H1 (cell line): ENCODE measurements at regions not wholly inside any gene's neighbourhood (a gene's known extent, or its start where the extent isn't known, plus 50 kb on each side); places are given as distances from the start of the nearest gene placed in this dataset.

ENCODE experiments used
- CTCF ChIA-PET: fragments of 300-600 bp; sonication (Branson Sonifier 250); formaldehyde crosslinking; loops from one replicate; lab custom pipeline; 2021; ENCODE audit not compliant: partially characterized antibody; lab: Charles Lee
- POLR2A ChIA-PET: fragments of 300-600 bp; sonication (Branson Sonifier 250); formaldehyde crosslinking; loops from one replicate; lab custom pipeline; 2021; ENCODE audit warnings: inconsistent platforms; ENCODE audit not compliant: partially characterized antibody; lab: Charles Lee
- DNase-seq, 2 experiments: peaks; one replicate each; pipeline versions ENCODE4 v3.0.0 to v3.0.0-alpha.2; 2010 to 2022; ENCODE audit warnings: low spot score in 2 of 2, low read depth in 1 of 2, mixed read lengths in 1 of 2
- FAIRE-seq: peaks from 2 replicates; lab custom pipeline; 2011; peaks lifted over from hg19 to GRCh38; lab: Jason Lieb, UNC
- H2AFZ ChIP-seq: 2 replicates; pipeline ENCODE4 v1.8.1; 2012; ENCODE audit warnings: low read length, inconsistent platforms
- H2AK5ac ChIP-seq: 2 replicates; pipeline ENCODE4 v1.6.1; 2013; ENCODE audit warnings: low read depth, low read length
- H2BK120ac ChIP-seq: replicated peaks from 2 replicates; pipeline ENCODE3; 2013; ENCODE audit warnings: low read depth, low read length, inconsistent platforms
- H2BK12ac ChIP-seq: 2 replicates; pipeline ENCODE4 v1.6.1; 2013; ENCODE audit warnings: low read depth, low read length
- H2BK15ac ChIP-seq: 2 replicates; pipeline ENCODE4 v1.6.1; 2013; ENCODE audit warnings: low read length
- H2BK20ac ChIP-seq: 2 replicates; pipeline ENCODE4 v1.6.1; 2013; ENCODE audit warnings: low read length
- H2BK5ac ChIP-seq: 2 replicates; pipeline ENCODE4 v1.6.1; 2013; ENCODE audit warnings: low read depth, low read length
- H3K14ac ChIP-seq: 2 replicates; pipeline ENCODE4 v1.6.1; 2013; ENCODE audit warnings: inconsistent platforms; ENCODE audit not compliant: insufficient read length
- H3K18ac ChIP-seq: 2 replicates; pipeline ENCODE4 v1.6.1; 2013; ENCODE audit warnings: low read length; ENCODE audit errors: extremely low read depth
- H3K23ac ChIP-seq: 2 replicates; pipeline ENCODE4 v1.6.1; 2013; ENCODE audit warnings: inconsistent platforms; ENCODE audit not compliant: insufficient read length
- H3K23me2 ChIP-seq: 2 replicates; pipeline ENCODE4 v1.6.1; 2013; ENCODE audit warnings: low read depth, low read length
- H3K27ac ChIP-seq: 2 replicates; pipeline ENCODE4 v1.6.1; 2011; ENCODE audit warnings: low read depth, low read length, inconsistent platforms
- H3K27me3 ChIP-seq, 4 experiments: replicated peaks in 1 of 4; 1 replicate in 1 of 4; 2 replicates in 3 of 4; pipeline versions ENCODE4 v1.6.1 to v1.8.1; 2011 to 2013; ENCODE audit warnings: low read length in 3 of 4, mild to moderate bottlenecking in 3 of 4, inconsistent platforms in 2 of 4, mixed read lengths in 2 of 4, moderate library complexity in 1 of 4; ENCODE audit not compliant: control insufficient read depth in 3 of 4, insufficient read depth in 3 of 4; ENCODE audit errors: extremely low read depth in 1 of 4
- H3K36me3 ChIP-seq, 4 experiments: 2 replicates each; pipeline versions ENCODE4 v1.6.1 to v1.8.1; 2011 to 2013; ENCODE audit warnings: mild to moderate bottlenecking in 4 of 4, low read length in 3 of 4, moderate library complexity in 2 of 4, control low read depth in 1 of 4, inconsistent platforms in 1 of 4; ENCODE audit not compliant: insufficient read depth in 4 of 4, control insufficient read depth in 2 of 4
- H3K4ac ChIP-seq: replicated peaks from 2 replicates; pipeline ENCODE3; 2013; ENCODE audit warnings: low read length, low read depth, mixed read lengths, inconsistent platforms; ENCODE audit not compliant: insufficient read length
- H3K4me1 ChIP-seq, 4 experiments: replicated peaks in 1 of 4; 1 replicate in 1 of 4; 2 replicates in 3 of 4; pipeline versions ENCODE4 v1.6.1 to v1.8.1; 2011 to 2013; ENCODE audit warnings: low read length in 3 of 4, inconsistent platforms in 2 of 4, mixed read lengths in 1 of 4; ENCODE audit not compliant: insufficient read depth in 4 of 4, control insufficient read depth in 3 of 4
- H3K4me2 ChIP-seq, 2 experiments: 2 replicates each; pipeline versions ENCODE4 v1.6.1 to v1.8.1; 2011 to 2013; ENCODE audit warnings: low read depth in 2 of 2, low read length in 2 of 2, control low read depth in 1 of 2, inconsistent platforms in 1 of 2, mild to moderate bottlenecking in 1 of 2; ENCODE audit not compliant: insufficient read depth in 1 of 2
- H3K4me3 ChIP-seq, 4 experiments: fragments of 200-600, 300-600 bp in 1 of 4; sonication (generic), shearing (Covaris generic), sonication (Bioruptor Twin) in 1 of 4; 2 replicates each; pipeline versions ENCODE4 v1.5.1 to v1.8.1; 2011 to 2016; ENCODE audit warnings: low read length in 4 of 4, low read depth in 3 of 4, control low read depth in 2 of 4, inconsistent platforms in 2 of 4, mild to moderate bottlenecking in 2 of 4, mixed read lengths in 1 of 4, moderate library complexity in 1 of 4; ENCODE audit not compliant: insufficient read depth in 2 of 4; ENCODE audit errors: extremely low read depth in 1 of 4
- H3K56ac ChIP-seq: replicated peaks from 2 replicates; pipeline ENCODE3; 2013; ENCODE audit warnings: low read depth, mild to moderate bottlenecking, mixed read lengths, low read length, inconsistent platforms; ENCODE audit not compliant: insufficient read length
- H3K79me1 ChIP-seq: 2 replicates; pipeline ENCODE4 v1.6.1; 2013; ENCODE audit warnings: low read depth, low read length, control low read depth
- H3K79me2 ChIP-seq, 2 experiments: 2 replicates each; pipeline versions ENCODE4 v1.6.1 to v1.8.1; 2012 to 2013; ENCODE audit warnings: low read length in 2 of 2, mild to moderate bottlenecking in 2 of 2, inconsistent platforms in 1 of 2; ENCODE audit not compliant: insufficient read depth in 2 of 2, control insufficient read depth in 1 of 2
- H3K9ac ChIP-seq, 4 experiments: replicated peaks in 1 of 4; 1 replicate in 1 of 4; 2 replicates in 3 of 4; pipeline versions ENCODE4 v1.6.1 to v1.8.1; 2011 to 2013; ENCODE audit warnings: low read depth in 3 of 4, low read length in 3 of 4, control low read depth in 2 of 4, mild to moderate bottlenecking in 2 of 4, moderate library complexity in 2 of 4, inconsistent platforms in 1 of 4; ENCODE audit errors: extremely low read depth in 1 of 4
- H3K9me3 ChIP-seq, 2 experiments: 2 replicates each; pipeline versions ENCODE4 v1.6.1 to v1.8.1; 2012 to 2013; ENCODE audit warnings: mild to moderate bottlenecking in 2 of 2, moderate library complexity in 2 of 2, control low read depth in 1 of 2, inconsistent platforms in 1 of 2, low read depth in 1 of 2, low read length in 1 of 2, mixed read lengths in 1 of 2; ENCODE audit not compliant: insufficient read depth in 2 of 2
- H4K20me1 ChIP-seq, 2 experiments: replicated peaks in 1 of 2; 2 replicates each; pipeline versions ENCODE3 to v1.8.1; 2011 to 2013; ENCODE audit warnings: inconsistent platforms in 2 of 2, low read length in 2 of 2, mild to moderate bottlenecking in 1 of 2; ENCODE audit not compliant: insufficient read depth in 2 of 2, control insufficient read depth in 1 of 2
- H4K5ac ChIP-seq: 2 replicates; pipeline ENCODE4 v1.6.1; 2013; ENCODE audit warnings: low read length, low read depth, mixed read lengths, inconsistent platforms; ENCODE audit not compliant: insufficient read length
- H4K8ac ChIP-seq: 2 replicates; pipeline ENCODE4 v1.8.0; 2013; ENCODE audit warnings: mild to moderate bottlenecking, moderate library complexity, low read length, inconsistent platforms; ENCODE audit not compliant: insufficient read depth; ENCODE audit errors: extremely low read depth
- H4K91ac ChIP-seq: replicated peaks from 2 replicates; pipeline ENCODE3; 2013; ENCODE audit warnings: low read length, mixed read lengths, inconsistent platforms; ENCODE audit not compliant: insufficient read length
- CREB1 ChIP-seq: IDR thresholded peaks from 2 replicates; pipeline ENCODE4 v1.6.1; 2012; ENCODE audit warnings: inconsistent platforms
- POLR2A ChIP-seq, 2 experiments: IDR thresholded peaks; 1 replicate in 1 of 2; 2 replicates in 1 of 2; pipeline ENCODE4 v1.6.1; 2011; ENCODE audit warnings: low read depth in 2 of 2, low read length in 2 of 2, mild to moderate bottlenecking in 2 of 2; ENCODE audit errors: control extremely low read depth in 1 of 2
- RXRA ChIP-seq: IDR thresholded peaks from 2 replicates; pipeline ENCODE4 v1.6.1; 2011; ENCODE audit warnings: low read depth, mild to moderate bottlenecking, low read length, moderate library complexity; ENCODE audit not compliant: insufficient read depth
- SP2 ChIP-seq: IDR thresholded peaks from 2 replicates; pipeline ENCODE4 v1.6.1; 2012; ENCODE audit warnings: mild to moderate bottlenecking, low read length, inconsistent platforms
- SUZ12 ChIP-seq: fragments of 200-600 bp; sonication (generic); IDR thresholded peaks from 2 replicates; pipeline ENCODE4 v1.6.1; 2012; ENCODE audit warnings: mild to moderate bottlenecking, inconsistent platforms, low read length, moderate library complexity, mixed read lengths
- WGBS, 2 experiments: shearing (Covaris generic) in 1 of 2; methylation state at CpG; one replicate each; pipeline versions ENCODE4 v1.1.6 to v1.1.7; 2013 to 2015; ENCODE audit warnings: low lambda C conversion rate in 2 of 2, mixed read lengths in 2 of 2, inconsistent platforms in 1 of 2, low coverage in 1 of 2, missing lambda C conversion rate in 1 of 2; ENCODE audit not compliant: insufficient replicate concordance in 2 of 2, insufficient coverage in 1 of 2, insufficient read length in 1 of 2; ENCODE audit errors: extremely low coverage in 1 of 2, missing lambda C conversion rate in 1 of 2; 5-methylcytosine and 5-hydroxymethylcytosine counted together

- Histone ChIP-seq H3K79me2 (no peaks in the 10 kb centered on the region), H2BK120ac (no peak overlapping the region), H3K27me3 (no peaks in the 10 kb centered on the region), H3K23me2 (no peaks in the 10 kb centered on the region), H3K4me1 (no peaks in the 10 kb centered on the region), H3K36me3 (no peaks in the 10 kb centered on the region), H2BK15ac (no peak overlapping the region), H3K9me3 (peaks cover 84 to 96% of the 10 kb centered on the region in 2 experiments), H4K20me1 (no peaks in the 10 kb centered on the region), H2BK20ac (no peak overlapping the region), H3K18ac (no peak overlapping the region), H3K4ac (no peak overlapping the region), H3K14ac (no peak overlapping the region), H3K27ac (no peak overlapping the region), H3K4me2 (no peak overlapping the region), H2BK5ac (no peak overlapping the region), H4K91ac (no peak overlapping the region), H3K9ac (no peak overlapping the region), H2AFZ (no peak overlapping the region), H3K56ac (no peak overlapping the region), H2BK12ac (no peak overlapping the region), H4K5ac (no peak overlapping the region)
- ChIA-PET POLR2A (no interaction called here), CTCF (no interaction called here)
- no peak for FAIRE-seq
- WGBS, 2 experiments, result 75% methylated on average over 5 of the region's 11 CpGs; no CpG with 5 or more reads in 1 of the 2 experiments
- no peak for DNase-seq
- TF ChIP-seq RXRA (no peak), POLR2A (IDR thresholded peaks at IDR 0.05; ENCODE audit: control extremely low read depth in 1 of 2, low read depth in 2 of 2, low read length in 2 of 2) (no peak), CREB1 (no peak), SP2 (no peak), SUZ12 (no peak)
- TF ChIP-seq, all 59 proteins: peak for 0
- no peak overlapping the region for H3K4me3 ChIP-seq
- no peak overlapping the region for H3K23ac ChIP-seq
- H2AK5ac ChIP-seq, result no peak overlapping the region
- no peak overlapping the region for H4K8ac ChIP-seq
- no peaks in the 10 kb centered on the region for H3K79me1 ChIP-seq
Measured at GRCh38 chr13:19052931-19053330, 128.7 kb downstream of the TUBA3C start.
